Left hindlimb (tissue), 1 donor: ENCODE measurements at regions not wholly inside any gene's neighbourhood (a gene's known extent, or its start where the extent isn't known, plus 50 kb on each side); places are given as distances from the start of the nearest gene placed in this dataset.
"Not testable (repeated sequence)": the region's sequence is repeated elsewhere in the genome, so short reads cannot be mapped to it uniquely, and the experiment has no call there.

Source experiments
- DNase-seq: peaks from one replicate; pipeline ENCODE4 v3.0.0-alpha.2; 2018

GRCh38 chr20:4465855-4466545, 216.9 kb upstream of the ADRA1D start:
- no peak for DNase-seq

- no peak for DNase-seq
Observed at GRCh38 chr20:4465212-4465611, 216.1 kb upstream of the ADRA1D start.

- DNase-seq, result not testable (repeated sequence)
Observed at GRCh38 chr20:4462801-4463200, 213.7 kb upstream of the ADRA1D start.

- DNase-seq, result no peak
Observed at GRCh38 chr20:4459081-4459480, 210.0 kb upstream of the ADRA1D start.

- no peak for DNase-seq
Observed at GRCh38 chr20:4457566-4458543, 208.8 kb upstream of the ADRA1D start.

GRCh38 chr20:4455996-4456395, 206.9 kb upstream of the ADRA1D start:
- DNase-seq, result no peak

- DNase-seq, result no peak
Observed at GRCh38 chr20:4455301-4455701, 206.2 kb upstream of the ADRA1D start.

- no peak for DNase-seq
Observed at GRCh38 chr20:4454111-4454510, 205.0 kb upstream of the ADRA1D start.

- no peak for DNase-seq
Observed at GRCh38 chr20:4453359-4453758, 204.3 kb upstream of the ADRA1D start.

- DNase-seq, result no peak
Observed at GRCh38 chr20:4451487-4452081, 202.5 kb upstream of the ADRA1D start.

GRCh38 chr20:4449957-4450715, 201.0 kb upstream of the ADRA1D start:
- no peak for DNase-seq

GRCh38 chr20:4445784-4446183, 196.7 kb upstream of the ADRA1D start:
- no peak for DNase-seq

- DNase-seq, result no peak
Observed at GRCh38 chr20:4445331-4445730, 196.2 kb upstream of the ADRA1D start.

GRCh38 chr20:4444404-4444803, 195.3 kb upstream of the ADRA1D start:
- no peak for DNase-seq

- no peak for DNase-seq
Observed at GRCh38 chr20:4443016-4443415, 193.9 kb upstream of the ADRA1D start.

- DNase-seq, result no peak
Observed at GRCh38 chr20:4441871-4442270, 192.8 kb upstream of the ADRA1D start.

GRCh38 chr20:4441191-4441590, 192.1 kb upstream of the ADRA1D start:
- DNase-seq, result no peak

- no peak for DNase-seq
Observed at GRCh38 chr20:4439461-4439860, 190.4 kb upstream of the ADRA1D start.

GRCh38 chr20:4437131-4437530, 188.0 kb upstream of the ADRA1D start:
- DNase-seq, result no peak

GRCh38 chr20:4435671-4436455, 186.8 kb upstream of the ADRA1D start:
- no peak for DNase-seq

- DNase-seq, result no peak
Observed at GRCh38 chr20:4435225-4435624, 186.1 kb upstream of the ADRA1D start.

- DNase-seq, result no peak
Observed at GRCh38 chr20:4434681-4435080, 185.6 kb upstream of the ADRA1D start.
